ENCODE measurements at regions not wholly inside any gene's neighbourhood (a gene's known extent, or its start where the extent isn't known, plus 50 kb on each side); places are given as distances from the start of the nearest gene placed in this dataset.
"Not testable (repeated sequence)": the region's sequence is repeated elsewhere in the genome, so short reads cannot be mapped to it uniquely, and the experiment has no call there.

DNA sequence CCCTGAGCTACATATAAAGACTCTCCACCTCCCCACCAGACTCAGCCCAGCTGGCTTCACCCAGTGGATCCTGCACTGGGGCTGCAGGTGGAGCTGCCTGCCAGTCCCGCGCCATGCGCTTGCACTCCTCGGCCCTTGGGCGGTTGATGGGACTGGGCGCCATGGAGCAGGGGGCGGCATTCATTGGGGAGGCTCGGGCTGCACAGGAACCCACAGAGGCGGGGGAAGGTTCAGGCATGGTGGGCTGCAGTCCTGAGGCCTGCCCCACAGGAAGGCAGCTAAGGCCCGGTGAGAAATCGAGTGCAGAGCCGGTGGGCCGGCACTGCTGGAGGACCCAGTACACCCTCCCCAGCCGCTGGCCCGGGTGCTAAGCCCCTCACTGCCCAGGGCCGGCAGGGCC, 157.2 kb upstream of the GNAI1 start:
- H3K9me2 ChIP-seq (replicated peaks; ENCODE audit: low read length) = no peaks in the 10 kb centered on the region
- H3K36me3 ChIP-seq (ENCODE audit: low read depth, low read length) = no peaks in the 10 kb centered on the region
- no peaks in the 10 kb centered on the region for H3F3A ChIP-seq (ENCODE audit: low read length, unreplicated experiment)
- intact Hi-C loops (cut with micrococcal nuclease) = no loop called here
- no peaks in the 10 kb centered on the region for H4K20me1 ChIP-seq (ENCODE audit: low read length)
- DNase-seq (no peak), ATAC-seq (no peak)
- no TSS peak for BruUV-seq (replicated peaks)
- POLR2A ChIA-PET (ENCODE audit: unreplicated experiment) = no interaction called here
- no peaks in the 10 kb centered on the region for H3K79me2 ChIP-seq (ENCODE audit: low read length)
- H3K4me3 ChIP-seq (ENCODE audit: low read length) = no peak overlapping the region
- no peak overlapping the region for H3K4me2 ChIP-seq (ENCODE audit: low read length)
- H3K4me1 ChIP-seq (ENCODE audit: insufficient read depth, low read length) = peaks cover 34% of the 10 kb centered on the region
- H3K27ac ChIP-seq (ENCODE audit: low read length) = no peak overlapping the region
- no peak overlapping the region for H3K9ac ChIP-seq (ENCODE audit: low read length)
- no peak overlapping the region for H2AFZ ChIP-seq (ENCODE audit: low read length)
- CTCF ChIA-PET = no interaction called here
- H3K9me3 ChIP-seq (ENCODE audit: low read length) = no peaks in the 10 kb centered on the region
- TF ChIP-seq EZH2 (IDR thresholded peaks at IDR 0.05; ENCODE audit: low read length, unreplicated experiment) (no peak), EZH2phosphoT487 (IDR thresholded peaks at IDR 0.05; ENCODE audit: borderline replicate concordance, low read length) (no peak), CTCF (conservative IDR thresholded peaks at IDR 0.05; ENCODE audit: low read depth, low read length) (no peak)
- no peaks in the 10 kb centered on the region for H3K27me3 ChIP-seq (ENCODE audit: low read length)

DNA sequence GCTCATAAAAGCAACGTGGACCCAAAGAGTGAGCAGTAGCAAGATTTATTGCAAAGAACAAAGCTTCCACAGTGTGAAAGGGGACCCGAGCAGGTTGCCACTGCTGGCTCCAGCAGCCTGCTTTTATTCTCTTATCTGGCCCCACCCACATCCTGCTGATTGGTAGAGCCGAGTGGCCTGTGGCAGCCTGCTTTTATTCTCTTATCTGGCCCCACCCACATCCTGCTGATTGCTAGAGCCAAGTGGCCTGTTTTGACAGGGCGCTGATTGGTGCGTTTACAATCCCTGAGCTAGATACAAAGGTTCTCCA, 158.0 kb upstream of the GNAI1 start:
- H3K4me3 ChIP-seq (ENCODE audit: low read length); BruUV-seq (replicated peaks); H3K9ac ChIP-seq (ENCODE audit: low read length); H3K9me2 ChIP-seq (replicated peaks; ENCODE audit: low read length); ATAC-seq; H3K27ac ChIP-seq (ENCODE audit: low read length); H4K20me1 ChIP-seq (ENCODE audit: low read length); H3K9me3 ChIP-seq (ENCODE audit: low read length); H3K27me3 ChIP-seq (ENCODE audit: low read length); CTCF ChIA-PET; intact Hi-C loops (cut with micrococcal nuclease); POLR2A ChIA-PET (ENCODE audit: unreplicated experiment); H2AFZ ChIP-seq (ENCODE audit: low read length); DNase-seq; H3K36me3 ChIP-seq (ENCODE audit: low read depth, low read length); H3K79me2 ChIP-seq (ENCODE audit: low read length); H3K4me2 ChIP-seq (ENCODE audit: low read length); H3F3A ChIP-seq (ENCODE audit: low read length, unreplicated experiment): not testable (repeated sequence)
- peaks cover 27% of the 10 kb centered on the region for H3K4me1 ChIP-seq (ENCODE audit: insufficient read depth, low read length)

GRCh38 chr7:79975986-79976710, 158.5 kb upstream of the GNAI1 start:
- H2AFZ ChIP-seq (ENCODE audit: low read length); H3K27me3 ChIP-seq (ENCODE audit: low read length); BruUV-seq (replicated peaks); H3K9ac ChIP-seq (ENCODE audit: low read length); H3K9me3 ChIP-seq (ENCODE audit: low read length); POLR2A ChIA-PET (ENCODE audit: unreplicated experiment); H4K20me1 ChIP-seq (ENCODE audit: low read length); H3F3A ChIP-seq (ENCODE audit: low read length, unreplicated experiment); H3K9me2 ChIP-seq (replicated peaks; ENCODE audit: low read length); H3K4me2 ChIP-seq (ENCODE audit: low read length); DNase-seq; ATAC-seq; H3K79me2 ChIP-seq (ENCODE audit: low read length); intact Hi-C loops (cut with micrococcal nuclease); H3K4me3 ChIP-seq (ENCODE audit: low read length); H3K36me3 ChIP-seq (ENCODE audit: low read depth, low read length); CTCF ChIA-PET; H3K27ac ChIP-seq (ENCODE audit: low read length): not testable (repeated sequence)
- H3K4me1 ChIP-seq (ENCODE audit: insufficient read depth, low read length) = peaks cover 22% of the 10 kb centered on the region

DNA sequence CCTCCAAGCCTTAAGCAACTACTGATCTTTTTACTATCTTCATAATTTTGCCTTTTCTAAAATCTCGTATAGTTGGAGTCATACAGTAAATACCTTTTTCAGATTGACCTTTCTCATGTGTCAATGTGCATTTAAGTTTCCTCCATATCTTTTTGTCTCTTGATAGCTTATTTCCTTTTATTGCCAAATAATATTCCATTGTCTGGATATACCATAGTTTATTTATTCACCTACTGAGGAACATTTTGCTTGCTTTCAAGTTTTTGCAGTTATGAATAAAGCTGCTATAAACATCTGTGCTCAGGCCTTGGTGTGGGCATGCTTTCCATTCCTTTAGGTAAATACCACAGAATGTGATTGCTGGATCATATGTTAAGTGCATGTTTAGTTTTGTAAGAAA, 161.2 kb upstream of the GNAI1 start:
- H3K27me3 ChIP-seq (ENCODE audit: low read length) = no peaks in the 10 kb centered on the region
- TF ChIP-seq EZH2phosphoT487 (IDR thresholded peaks at IDR 0.05; ENCODE audit: borderline replicate concordance, low read length) (no peak), EZH2 (IDR thresholded peaks at IDR 0.05; ENCODE audit: low read length, unreplicated experiment) (no peak), CTCF (conservative IDR thresholded peaks at IDR 0.05; ENCODE audit: low read depth, low read length) (no peak)
- H4K20me1 ChIP-seq (ENCODE audit: low read length) = no peaks in the 10 kb centered on the region
- no peaks in the 10 kb centered on the region for H3K79me2 ChIP-seq (ENCODE audit: low read length)
- no peak overlapping the region for H3K27ac ChIP-seq (ENCODE audit: low read length)
- no peak overlapping the region for H3K4me3 ChIP-seq (ENCODE audit: low read length)
- ATAC-seq (no peak), DNase-seq (no peak)
- no peaks in the 10 kb centered on the region for H3K9me2 ChIP-seq (replicated peaks; ENCODE audit: low read length)
- H2AFZ ChIP-seq (ENCODE audit: low read length) = no peak overlapping the region
- intact Hi-C loops (cut with micrococcal nuclease) = no loop called here
- POLR2A ChIA-PET (ENCODE audit: unreplicated experiment) = no interaction called here
- H3K9ac ChIP-seq (ENCODE audit: low read length) = no peak overlapping the region
- H3F3A ChIP-seq (ENCODE audit: low read length, unreplicated experiment) = no peaks in the 10 kb centered on the region
- no peaks in the 10 kb centered on the region for H3K36me3 ChIP-seq (ENCODE audit: low read depth, low read length)
- H3K9me3 ChIP-seq (ENCODE audit: low read length) = no peaks in the 10 kb centered on the region
- no peaks in the 10 kb centered on the region for H3K4me1 ChIP-seq (ENCODE audit: insufficient read depth, low read length)
- CTCF ChIA-PET = no interaction called here
- no peak overlapping the region for H3K4me2 ChIP-seq (ENCODE audit: low read length)
- no TSS peak for BruUV-seq (replicated peaks)

All from PC-3 (cell line).